K562 (cell line): ENCODE measurements at regions not wholly inside any gene's neighbourhood (a gene's known extent, or its start where the extent isn't known, plus 50 kb on each side); places are given as distances from the start of the nearest gene placed in this dataset.
A peak's percentile ranks its signal among the peaks of the same experiment; 100 is the strongest.

Experiments
- BCL6 ChIP-seq: fragments of 250-450 bp; sonication (Bioruptor Pico); IDR thresholded peaks from 2 replicates; pipeline ENCODE4 v1.4.0; 2020
- CBFA2T3 ChIP-seq: fragments of 450-650 bp; IDR thresholded peaks from 2 replicates; pipeline ENCODE4 v1.6.1; 2017
- CREM ChIP-seq: IDR thresholded peaks from 2 replicates; pipeline ENCODE4 v1.6.1; 2014; ENCODE audit warnings: antibody characterized with exemption, low read depth
- DACH1 ChIP-seq: fragments of 450-650 bp; IDR thresholded peaks from 2 replicates; pipeline ENCODE4 v1.6.1; 2018; ENCODE audit not compliant: partially characterized antibody
- FOS ChIP-seq: IDR thresholded peaks from 3 replicates; pipeline ENCODE4 v1.6.1; 2011; ENCODE audit not compliant: insufficient read length; ENCODE audit errors: extremely low read depth
- GATAD2A ChIP-seq: fragments of 450-650 bp; IDR thresholded peaks from 2 replicates; pipeline ENCODE4 v1.6.1; 2017
- HLTF ChIP-seq: fragments of 450-650 bp; IDR thresholded peaks from 2 replicates; pipeline ENCODE4 v1.6.1; 2016
- MTA3 ChIP-seq: fragments of 450-650 bp; formaldehyde crosslinking; IDR thresholded peaks from 2 replicates; pipeline ENCODE4 v1.6.1; 2017; ENCODE audit warnings: mild to moderate bottlenecking, borderline replicate concordance
- NCOA6 ChIP-seq: fragments of 450-650 bp; IDR thresholded peaks from 2 replicates; pipeline ENCODE4 v1.6.1; 2017; ENCODE audit warnings: mild to moderate bottlenecking
- NUFIP1 ChIP-seq: fragments of 450-650 bp; IDR thresholded peaks from 2 replicates; pipeline ENCODE4 v1.6.1; 2018; ENCODE audit not compliant: partially characterized antibody
- PTTG1 ChIP-seq: fragments of 450-650 bp; IDR thresholded peaks from 2 replicates; pipeline ENCODE4 v1.6.1; 2016; ENCODE audit warnings: low read depth, mild to moderate bottlenecking, missing genetic modification characterization, missing compliant biosample characterization
- PYGO2 ChIP-seq: fragments of 450-650 bp; IDR thresholded peaks from 2 replicates; pipeline ENCODE4 v1.6.1; 2016; ENCODE audit warnings: mild to moderate bottlenecking, missing genetic modification characterization, moderate library complexity, missing compliant biosample characterization
- XRCC4 ChIP-seq: IDR thresholded peaks from one replicate; pipeline ENCODE4 v1.6.1; 2011; ENCODE audit not compliant: insufficient read depth, insufficient read length; ENCODE audit errors: extremely low read depth
- ZZZ3 ChIP-seq: fragments of 450-650 bp; IDR thresholded peaks from 2 replicates; pipeline ENCODE4 v1.6.1; 2016; ENCODE audit warnings: antibody characterized with exemption, mild to moderate bottlenecking, moderate library complexity
- TF ChIP-seq, protein P1 (sequence below): sonication (generic); formaldehyde crosslinking; IDR thresholded peaks from 2 replicates; pipeline ENCODE4 v1.8.0; 2023; ENCODE audit warnings: mild to moderate bottlenecking, missing genetic modification reagents
- TF ChIP-seq, protein P2 (sequence below): sonication (generic); formaldehyde crosslinking; IDR thresholded peaks from 2 replicates; pipeline ENCODE4 v1.8.1; 2023; ENCODE audit warnings: mild to moderate bottlenecking, missing genetic modification reagents
- TF ChIP-seq, protein P3 (sequence below), 2 experiments: fragments of 450-650 bp; IDR thresholded peaks; 2 replicates each; pipeline ENCODE4 v1.6.1; 2018; ENCODE audit warnings: mild to moderate bottlenecking in 2 of 2, low read depth in 1 of 2; ENCODE audit not compliant: partially characterized antibody in 2 of 2
- TF ChIP-seq, protein P4 (sequence below): sonication (generic); formaldehyde crosslinking; IDR thresholded peaks from 2 replicates; pipeline ENCODE4 v1.4.0; 2020; ENCODE audit warnings: mild to moderate bottlenecking, missing genetic modification reagents
- TF ChIP-seq, protein P5 (sequence below): sonication (generic); formaldehyde crosslinking; IDR thresholded peaks from 2 replicates; pipeline ENCODE4 v1.8.1; 2023; ENCODE audit warnings: mild to moderate bottlenecking, missing genetic modification reagents, moderate library complexity
- TF ChIP-seq, protein P6 (sequence below): sonication (generic); formaldehyde crosslinking; IDR thresholded peaks from 2 replicates; pipeline ENCODE4 v1.8.0; 2022; ENCODE audit warnings: mild to moderate bottlenecking, missing genetic modification reagents

DNA sequence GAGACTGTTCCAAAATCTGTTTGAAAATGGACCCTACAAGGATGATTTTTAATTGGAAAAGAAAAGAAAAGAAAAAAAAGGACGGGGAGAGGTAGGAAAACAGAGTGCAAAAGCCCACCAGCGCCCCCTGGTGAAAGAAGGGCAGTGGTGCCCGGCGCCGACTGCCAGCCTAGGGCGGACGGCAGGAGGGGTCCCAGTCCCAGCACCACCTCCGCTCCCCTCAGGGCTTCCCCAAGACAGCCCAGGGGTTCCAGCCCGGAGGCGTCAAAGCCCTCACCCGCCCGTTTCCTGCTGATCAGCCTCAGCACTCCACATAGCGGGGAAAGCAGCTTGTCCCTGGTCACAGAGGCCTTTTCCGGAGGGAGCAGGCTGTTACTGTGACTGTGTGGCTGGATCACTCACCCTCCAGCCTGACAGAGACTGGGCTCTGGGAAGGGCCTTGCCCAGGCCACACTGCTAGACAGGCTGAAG is 213.9 kb downstream of the TFCP2L1 start (continued):
- TF ChIP-seq MTA3 = no peak
- TF ChIP-seq, protein P1, sequence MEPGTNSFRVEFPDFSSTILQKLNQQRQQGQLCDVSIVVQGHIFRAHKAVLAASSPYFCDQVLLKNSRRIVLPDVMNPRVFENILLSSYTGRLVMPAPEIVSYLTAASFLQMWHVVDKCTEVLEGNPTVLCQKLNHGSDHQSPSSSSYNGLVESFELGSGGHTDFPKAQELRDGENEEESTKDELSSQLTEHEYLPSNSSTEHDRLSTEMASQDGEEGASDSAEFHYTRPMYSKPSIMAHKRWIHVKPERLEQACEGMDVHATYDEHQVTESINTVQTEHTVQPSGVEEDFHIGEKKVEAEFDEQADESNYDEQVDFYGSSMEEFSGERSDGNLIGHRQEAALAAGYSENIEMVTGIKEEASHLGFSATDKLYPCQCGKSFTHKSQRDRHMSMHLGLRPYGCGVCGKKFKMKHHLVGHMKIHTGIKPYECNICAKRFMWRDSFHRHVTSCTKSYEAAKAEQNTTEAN (CRISPR knock-in tag) = no peak
- TF ChIP-seq, protein P2, sequence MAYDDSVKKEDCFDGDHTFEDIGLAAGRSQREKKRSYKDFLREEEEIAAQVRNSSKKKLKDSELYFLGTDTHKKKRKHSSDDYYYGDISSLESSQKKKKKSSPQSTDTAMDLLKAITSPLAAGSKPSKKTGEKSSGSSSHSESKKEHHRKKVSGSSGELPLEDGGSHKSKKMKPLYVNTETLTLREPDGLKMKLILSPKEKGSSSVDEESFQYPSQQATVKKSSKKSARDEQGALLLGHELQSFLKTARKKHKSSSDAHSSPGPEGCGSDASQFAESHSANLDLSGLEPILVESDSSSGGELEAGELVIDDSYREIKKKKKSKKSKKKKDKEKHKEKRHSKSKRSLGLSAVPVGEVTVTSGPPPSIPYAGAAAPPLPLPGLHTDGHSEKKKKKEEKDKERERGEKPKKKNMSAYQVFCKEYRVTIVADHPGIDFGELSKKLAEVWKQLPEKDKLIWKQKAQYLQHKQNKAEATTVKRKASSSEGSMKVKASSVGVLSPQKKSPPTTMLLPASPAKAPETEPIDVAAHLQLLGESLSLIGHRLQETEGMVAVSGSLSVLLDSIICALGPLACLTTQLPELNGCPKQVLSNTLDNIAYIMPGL = no peak
- no peak for TF ChIP-seq PYGO2
- TF ChIP-seq, protein P3, sequence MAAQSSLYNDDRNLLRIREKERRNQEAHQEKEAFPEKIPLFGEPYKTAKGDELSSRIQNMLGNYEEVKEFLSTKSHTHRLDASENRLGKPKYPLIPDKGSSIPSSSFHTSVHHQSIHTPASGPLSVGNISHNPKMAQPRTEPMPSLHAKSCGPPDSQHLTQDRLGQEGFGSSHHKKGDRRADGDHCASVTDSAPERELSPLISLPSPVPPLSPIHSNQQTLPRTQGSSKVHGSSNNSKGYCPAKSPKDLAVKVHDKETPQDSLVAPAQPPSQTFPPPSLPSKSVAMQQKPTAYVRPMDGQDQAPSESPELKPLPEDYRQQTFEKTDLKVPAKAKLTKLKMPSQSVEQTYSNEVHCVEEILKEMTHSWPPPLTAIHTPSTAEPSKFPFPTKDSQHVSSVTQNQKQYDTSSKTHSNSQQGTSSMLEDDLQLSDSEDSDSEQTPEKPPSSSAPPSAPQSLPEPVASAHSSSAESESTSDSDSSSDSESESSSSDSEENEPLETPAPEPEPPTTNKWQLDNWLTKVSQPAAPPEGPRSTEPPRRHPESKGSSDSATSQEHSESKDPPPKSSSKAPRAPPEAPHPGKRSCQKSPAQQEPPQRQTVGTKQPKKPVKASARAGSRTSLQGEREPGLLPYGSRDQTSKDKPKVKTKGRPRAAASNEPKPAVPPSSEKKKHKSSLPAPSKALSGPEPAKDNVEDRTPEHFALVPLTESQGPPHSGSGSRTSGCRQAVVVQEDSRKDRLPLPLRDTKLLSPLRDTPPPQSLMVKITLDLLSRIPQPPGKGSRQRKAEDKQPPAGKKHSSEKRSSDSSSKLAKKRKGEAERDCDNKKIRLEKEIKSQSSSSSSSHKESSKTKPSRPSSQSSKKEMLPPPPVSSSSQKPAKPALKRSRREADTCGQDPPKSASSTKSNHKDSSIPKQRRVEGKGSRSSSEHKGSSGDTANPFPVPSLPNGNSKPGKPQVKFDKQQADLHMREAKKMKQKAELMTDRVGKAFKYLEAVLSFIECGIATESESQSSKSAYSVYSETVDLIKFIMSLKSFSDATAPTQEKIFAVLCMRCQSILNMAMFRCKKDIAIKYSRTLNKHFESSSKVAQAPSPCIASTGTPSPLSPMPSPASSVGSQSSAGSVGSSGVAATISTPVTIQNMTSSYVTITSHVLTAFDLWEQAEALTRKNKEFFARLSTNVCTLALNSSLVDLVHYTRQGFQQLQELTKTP (IDR thresholded peaks at IDR 0.05; ENCODE audit: low read depth in 1 of 2, partially characterized antibody in 2 of 2) = no peak
- no peak for TF ChIP-seq FOS
- TF ChIP-seq, protein P4, sequence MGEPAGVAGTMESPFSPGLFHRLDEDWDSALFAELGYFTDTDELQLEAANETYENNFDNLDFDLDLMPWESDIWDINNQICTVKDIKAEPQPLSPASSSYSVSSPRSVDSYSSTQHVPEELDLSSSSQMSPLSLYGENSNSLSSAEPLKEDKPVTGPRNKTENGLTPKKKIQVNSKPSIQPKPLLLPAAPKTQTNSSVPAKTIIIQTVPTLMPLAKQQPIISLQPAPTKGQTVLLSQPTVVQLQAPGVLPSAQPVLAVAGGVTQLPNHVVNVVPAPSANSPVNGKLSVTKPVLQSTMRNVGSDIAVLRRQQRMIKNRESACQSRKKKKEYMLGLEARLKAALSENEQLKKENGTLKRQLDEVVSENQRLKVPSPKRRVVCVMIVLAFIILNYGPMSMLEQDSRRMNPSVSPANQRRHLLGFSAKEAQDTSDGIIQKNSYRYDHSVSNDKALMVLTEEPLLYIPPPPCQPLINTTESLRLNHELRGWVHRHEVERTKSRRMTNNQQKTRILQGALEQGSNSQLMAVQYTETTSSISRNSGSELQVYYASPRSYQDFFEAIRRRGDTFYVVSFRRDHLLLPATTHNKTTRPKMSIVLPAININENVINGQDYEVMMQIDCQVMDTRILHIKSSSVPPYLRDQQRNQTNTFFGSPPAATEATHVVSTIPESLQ (CRISPR knock-in tag) = no peak
- no peak for TF ChIP-seq NUFIP1
- no peak for TF ChIP-seq ZZZ3
- no peak for TF ChIP-seq HLTF
- TF ChIP-seq DACH1 = no peak
- TF ChIP-seq, protein P5, sequence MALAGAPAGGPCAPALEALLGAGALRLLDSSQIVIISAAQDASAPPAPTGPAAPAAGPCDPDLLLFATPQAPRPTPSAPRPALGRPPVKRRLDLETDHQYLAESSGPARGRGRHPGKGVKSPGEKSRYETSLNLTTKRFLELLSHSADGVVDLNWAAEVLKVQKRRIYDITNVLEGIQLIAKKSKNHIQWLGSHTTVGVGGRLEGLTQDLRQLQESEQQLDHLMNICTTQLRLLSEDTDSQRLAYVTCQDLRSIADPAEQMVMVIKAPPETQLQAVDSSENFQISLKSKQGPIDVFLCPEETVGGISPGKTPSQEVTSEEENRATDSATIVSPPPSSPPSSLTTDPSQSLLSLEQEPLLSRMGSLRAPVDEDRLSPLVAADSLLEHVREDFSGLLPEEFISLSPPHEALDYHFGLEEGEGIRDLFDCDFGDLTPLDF (CRISPR knock-in tag) = no peak
- TF ChIP-seq CREM = peak; percentile 31; the same call in 1 of the 2 replicates
- no peak for TF ChIP-seq CBFA2T3
- TF ChIP-seq BCL6 = no peak
- TF ChIP-seq NCOA6 = no peak
- TF ChIP-seq XRCC4 = no peak
- no peak for TF ChIP-seq PTTG1 (tag)
- no peak for TF ChIP-seq GATAD2A
- TF ChIP-seq, protein P6, sequence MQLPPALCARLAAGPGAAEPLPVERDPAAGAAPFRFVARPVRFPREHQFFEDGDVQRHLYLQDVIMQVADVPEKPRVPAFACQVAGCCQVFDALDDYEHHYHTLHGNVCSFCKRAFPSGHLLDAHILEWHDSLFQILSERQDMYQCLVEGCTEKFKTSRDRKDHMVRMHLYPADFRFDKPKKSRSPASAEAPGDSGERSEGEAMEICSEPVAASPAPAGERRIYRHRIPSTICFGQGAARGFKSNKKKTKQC = no peak
